CD1c-positive myeloid dendritic cell (primary cell): ENCODE measurements at regions not wholly inside any gene's neighbourhood (a gene's known extent, or its start where the extent isn't known, plus 50 kb on each side); places are given as distances from the start of the nearest gene placed in this dataset.
"Not testable (repeated sequence)": the region's sequence is repeated elsewhere in the genome, so short reads cannot be mapped to it uniquely, and the experiment has no call there.

ENCODE experiments used
- DNase-seq: peaks from one replicate; pipeline ENCODE4 v3.0.0-alpha.2; 2016; ENCODE audit errors: extremely low spot score

DNA sequence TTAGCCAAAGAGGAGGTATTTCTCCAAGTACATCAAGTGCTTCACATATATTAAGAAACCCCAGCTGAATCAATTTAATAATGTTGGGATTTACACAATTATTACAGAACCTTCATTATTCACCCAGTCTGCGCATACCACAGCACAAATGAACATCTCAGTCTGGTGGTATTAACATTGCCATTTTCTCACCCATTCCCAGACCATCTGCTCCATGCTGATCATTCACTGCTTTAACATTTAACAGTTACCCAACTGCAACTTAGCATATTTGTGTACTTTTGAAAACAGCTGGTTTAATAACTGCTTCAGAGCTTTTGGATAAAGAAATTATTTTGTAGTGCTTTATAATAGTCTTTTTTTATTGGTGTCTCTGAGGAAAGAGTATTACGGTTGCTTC, 1072.1 kb downstream of the NXPH1 start:
- no peak for DNase-seq

DNA sequence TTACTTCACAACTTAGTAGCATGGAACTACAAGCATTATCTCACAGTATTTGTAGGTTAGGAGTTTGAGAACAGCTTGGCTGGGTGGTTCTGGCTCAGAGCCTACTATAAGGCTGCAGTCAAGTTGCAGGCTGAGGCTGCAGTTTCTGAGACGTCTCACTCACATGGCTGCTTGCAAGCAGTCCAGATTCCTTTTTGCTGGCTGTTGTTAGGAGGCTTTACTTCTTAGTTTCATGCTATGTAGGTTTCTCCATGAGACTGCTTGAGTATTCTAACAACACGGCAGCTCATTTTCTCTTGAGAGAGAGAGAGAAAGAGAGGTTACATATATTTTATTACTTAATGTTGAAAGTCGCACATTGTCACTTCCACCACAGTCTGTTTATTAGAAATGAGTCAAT, 1073.9 kb downstream of the NXPH1 start:
- no peak for DNase-seq

DNA sequence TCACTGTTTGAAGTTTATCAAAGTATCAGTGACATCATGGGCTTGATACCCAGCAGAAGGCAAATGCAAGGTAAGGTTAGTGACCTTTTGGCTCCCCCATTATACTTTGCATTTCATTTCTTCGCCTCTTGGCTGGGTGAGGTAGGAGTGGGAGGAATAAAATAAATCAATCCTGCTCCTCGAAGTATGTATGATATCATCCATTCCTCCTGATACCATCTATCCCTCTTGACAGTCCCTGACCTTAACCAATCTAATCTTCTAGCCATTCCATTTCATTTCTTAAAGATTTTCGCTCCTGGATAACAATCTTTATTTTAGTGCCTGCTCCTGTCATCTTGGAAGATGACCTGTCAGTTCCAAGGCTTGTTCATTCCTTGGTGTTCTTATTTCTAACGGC, 1083.3 kb downstream of the NXPH1 start:
- DNase-seq: no peak

DNA sequence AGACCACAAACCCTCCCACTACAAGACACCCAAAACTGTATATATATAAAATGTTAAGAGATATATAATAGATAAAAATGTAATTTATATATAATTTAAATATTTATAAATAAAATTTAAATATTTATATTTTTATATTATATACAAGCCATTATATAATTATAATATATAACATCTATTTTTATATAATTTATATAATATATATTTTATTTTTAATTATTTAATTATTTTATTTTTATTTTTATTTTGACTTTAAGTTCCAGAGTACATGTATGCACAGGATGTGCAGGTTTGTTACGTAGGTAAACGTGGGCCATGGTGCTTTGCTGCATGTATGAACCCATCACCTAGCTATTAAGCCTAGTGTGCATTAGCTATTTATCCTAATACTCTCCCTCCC, 1090.2 kb downstream of the NXPH1 start:
- DNase-seq: no peak

DNA sequence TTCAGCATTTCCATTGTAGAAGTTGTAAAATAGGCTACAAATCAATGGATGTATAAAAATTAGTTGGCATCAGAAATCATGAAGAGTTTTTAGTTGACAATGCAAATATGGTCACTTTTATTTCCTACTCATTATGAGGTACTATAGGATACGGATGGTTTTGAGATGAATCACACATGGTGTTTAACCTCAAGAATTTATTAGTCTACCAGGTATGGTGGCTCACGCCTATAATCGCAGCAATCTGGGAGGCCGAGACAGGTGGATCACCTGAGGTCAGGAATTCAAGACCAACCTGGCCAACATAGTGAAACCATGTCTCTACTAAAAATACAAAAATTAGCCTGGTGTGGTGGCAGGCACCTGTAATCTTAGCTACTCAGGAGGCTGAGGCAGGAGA, 1119.0 kb downstream of the NXPH1 start:
- not testable (repeated sequence) for DNase-seq

DNA sequence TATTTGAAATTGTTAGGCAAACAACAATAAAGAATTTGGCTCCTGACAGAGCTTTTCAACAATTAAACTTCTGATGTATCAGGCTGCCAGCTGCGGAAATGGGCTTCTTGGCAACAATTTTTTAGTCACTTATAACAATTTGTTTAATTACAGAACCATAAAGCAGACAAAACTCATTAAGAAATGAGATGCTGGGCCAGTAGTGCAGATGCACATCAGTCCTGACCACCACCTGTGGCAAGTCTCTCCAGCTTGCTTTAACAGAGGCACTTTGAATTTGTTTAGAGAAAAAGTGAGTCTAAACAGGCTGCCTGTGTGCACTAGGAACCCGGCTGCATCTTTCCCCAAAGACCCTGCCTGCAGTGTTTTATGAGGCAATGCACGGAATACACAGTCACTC, 1124.4 kb downstream of the NXPH1 start:
- no peak for DNase-seq

DNA sequence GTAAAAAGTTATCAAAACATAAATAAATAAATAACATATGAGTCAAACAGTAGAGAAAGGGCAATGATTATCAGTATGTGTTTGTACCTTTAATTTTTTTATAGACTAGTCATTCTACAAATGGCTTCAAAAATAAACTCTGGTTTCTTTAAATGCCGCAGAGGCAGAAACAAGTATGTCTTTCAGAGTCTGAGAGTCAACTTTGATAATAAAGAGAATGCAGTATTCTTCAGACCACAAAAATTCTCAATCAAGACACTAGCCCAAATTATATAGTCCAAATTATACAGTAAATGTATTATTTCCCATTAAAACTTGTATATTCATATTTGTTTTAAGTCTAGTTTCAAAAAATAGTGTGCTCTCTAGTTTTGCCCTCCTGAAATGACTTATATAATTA, 1142.3 kb downstream of the NXPH1 start:
- DNase-seq: no peak

DNA sequence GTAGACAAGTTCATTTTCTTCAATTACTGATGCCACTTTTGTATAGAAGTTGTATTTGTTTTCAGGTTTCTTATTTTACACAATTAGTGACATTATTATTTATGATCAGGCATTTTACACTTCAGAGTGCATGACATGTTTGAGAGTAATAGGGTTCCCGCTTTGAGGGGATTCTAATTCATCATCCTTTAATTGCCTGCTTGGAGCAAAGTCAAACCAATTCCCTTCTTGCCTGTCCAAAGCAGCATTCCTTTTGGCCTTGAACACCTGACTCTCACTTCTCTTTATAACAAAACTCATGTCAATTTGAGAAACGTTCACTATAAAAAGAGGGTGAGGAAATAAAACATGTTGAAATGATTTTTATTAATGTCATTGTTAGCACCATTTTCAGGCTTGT, 1149.4 kb downstream of the NXPH1 start:
- no peak for DNase-seq

DNA sequence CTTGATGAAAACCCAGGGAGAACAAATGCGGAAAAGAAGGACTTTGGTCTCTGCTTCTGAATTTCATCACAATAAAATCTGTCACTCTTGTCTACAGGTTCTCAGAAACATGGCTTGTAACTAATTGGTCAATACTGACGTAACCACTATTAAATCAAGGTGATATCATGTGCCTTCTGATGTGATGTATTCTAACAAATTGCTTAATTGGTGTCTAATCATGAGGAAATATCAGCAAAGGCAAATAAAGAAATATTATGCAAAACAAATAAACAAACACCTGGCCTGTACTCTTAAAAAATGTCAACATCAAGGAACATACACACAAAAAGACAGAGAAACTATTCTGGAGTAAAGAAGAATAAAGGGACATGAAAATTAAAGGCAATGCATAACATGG, 1165.0 kb downstream of the NXPH1 start:
- no peak for DNase-seq

DNA sequence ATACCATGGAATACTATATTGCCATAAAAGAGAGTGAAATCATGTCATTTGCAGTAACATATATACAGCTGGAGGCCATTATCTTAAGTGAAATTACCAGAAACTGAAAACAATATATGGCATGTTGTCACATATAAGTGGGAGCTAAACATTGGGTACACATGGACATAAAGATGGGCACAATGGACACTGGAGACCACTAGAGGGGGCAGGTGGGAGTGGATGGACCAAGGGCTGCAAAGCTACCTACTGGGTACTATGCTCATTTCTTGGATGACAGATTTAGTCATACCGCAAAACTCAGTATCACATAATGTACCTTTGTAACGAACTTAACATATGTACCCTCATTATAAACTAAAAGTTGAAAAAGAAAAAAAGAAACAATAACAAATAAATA, 1167.6 kb downstream of the NXPH1 start:
- DNase-seq: no peak

DNA sequence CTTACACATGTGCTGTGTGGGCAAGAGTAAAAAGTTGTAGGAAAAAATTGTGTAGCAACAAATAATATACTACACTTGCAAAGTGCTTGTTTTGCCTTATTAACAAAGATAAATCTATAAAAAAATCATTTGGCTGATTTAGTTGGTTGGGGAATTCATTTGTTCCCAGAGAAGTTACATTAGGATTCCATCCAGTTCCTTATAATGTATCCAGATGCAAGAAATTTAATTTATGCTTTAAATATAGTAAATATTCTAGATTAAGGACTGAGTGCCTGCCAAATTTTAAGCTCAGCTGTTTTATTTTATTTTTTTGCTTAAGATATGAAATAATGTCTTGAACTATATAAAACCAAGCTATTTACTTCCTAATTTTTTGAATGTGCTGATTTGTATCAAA, 1169.9 kb downstream of the NXPH1 start:
- DNase-seq: no peak

DNA sequence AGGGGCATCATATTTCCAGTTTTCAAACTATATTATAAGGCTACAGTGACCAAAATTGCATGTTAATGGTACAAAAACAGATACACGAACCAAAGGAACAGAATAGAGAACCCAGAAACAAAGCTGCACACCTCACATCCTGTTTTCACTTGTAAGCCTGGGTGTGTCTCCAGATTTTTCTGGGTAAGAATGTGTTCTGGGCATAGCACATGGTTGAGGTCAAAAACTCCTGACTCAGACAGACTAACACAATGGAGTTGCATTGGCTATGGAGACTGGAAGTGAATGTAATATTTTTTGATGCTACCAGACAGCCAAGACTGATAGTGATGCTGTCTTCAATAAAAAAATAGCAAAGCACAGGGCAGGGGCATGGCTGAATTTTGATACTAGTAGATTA, 1175.2 kb downstream of the NXPH1 start:
- DNase-seq: no peak

DNA sequence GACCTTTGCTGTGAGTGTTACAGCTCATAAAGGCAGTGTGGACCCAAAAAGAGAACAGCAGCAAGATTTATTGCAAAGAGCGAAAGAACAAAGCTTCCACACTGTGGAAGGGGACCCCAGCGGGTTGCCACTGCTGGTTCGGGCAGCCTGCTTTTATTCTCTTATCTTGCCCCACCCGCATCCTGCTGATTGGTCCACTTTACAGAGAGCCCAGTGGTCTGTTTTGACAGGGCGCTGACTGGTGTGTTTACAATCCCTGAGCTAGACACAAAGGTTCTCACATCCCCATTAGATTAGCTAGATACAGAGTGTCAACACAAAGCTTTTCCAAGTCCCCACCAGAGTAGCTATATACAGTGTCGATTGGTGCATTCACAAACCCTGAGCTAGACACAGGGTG, 1187.5 kb downstream of the NXPH1 start:
- not testable (repeated sequence) for DNase-seq

DNA sequence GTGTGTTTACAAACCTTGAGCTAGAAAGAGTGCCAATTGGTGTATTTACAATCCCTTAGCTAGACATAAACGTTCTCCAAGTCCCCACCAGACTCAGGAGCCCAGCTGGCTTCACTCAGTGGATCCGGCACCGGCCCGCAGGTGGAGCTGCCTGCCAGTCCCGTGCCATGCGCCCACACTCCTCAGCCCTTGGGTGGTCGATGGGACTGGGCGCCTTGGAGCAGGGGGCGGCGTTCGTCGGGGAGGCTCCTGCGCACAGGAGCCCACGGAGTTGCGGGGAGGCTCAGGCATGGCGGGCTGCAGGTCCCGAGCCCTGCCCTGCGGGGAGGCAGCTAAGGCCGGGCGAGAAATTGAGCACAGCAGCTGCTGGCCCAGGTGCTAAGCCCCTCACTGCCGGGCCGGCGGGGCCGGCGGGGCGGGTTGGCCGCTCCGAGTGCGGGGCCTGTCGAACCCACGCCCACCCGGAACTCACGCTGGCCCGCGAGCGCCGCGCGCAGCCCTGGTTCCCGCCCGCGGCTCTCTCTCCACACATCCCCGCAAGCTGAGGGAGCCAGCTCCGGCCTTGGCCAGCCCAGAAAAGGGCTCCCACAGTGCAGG, 1188.0 kb downstream of the NXPH1 start:
- not testable (repeated sequence) for DNase-seq

DNA sequence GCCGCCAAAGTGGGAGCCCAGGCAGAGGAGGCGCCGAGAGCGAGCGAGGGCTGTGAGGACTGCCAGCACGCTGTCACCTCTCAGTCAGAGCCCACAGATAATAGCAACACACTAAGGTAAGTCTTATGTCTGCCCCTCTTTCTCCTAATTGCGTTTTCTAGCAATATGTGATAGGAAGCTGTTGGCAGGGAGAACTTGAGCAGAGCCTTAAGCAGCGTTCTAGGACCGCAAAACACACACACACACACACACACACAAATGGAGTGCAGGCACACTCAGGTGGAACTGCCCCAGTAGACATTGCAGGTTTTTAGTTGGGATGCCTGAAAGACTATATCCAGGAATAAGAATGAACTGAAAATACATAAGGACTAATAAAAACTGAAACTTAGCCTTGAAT, 1188.5 kb downstream of the NXPH1 start:
- DNase-seq: no peak

DNA sequence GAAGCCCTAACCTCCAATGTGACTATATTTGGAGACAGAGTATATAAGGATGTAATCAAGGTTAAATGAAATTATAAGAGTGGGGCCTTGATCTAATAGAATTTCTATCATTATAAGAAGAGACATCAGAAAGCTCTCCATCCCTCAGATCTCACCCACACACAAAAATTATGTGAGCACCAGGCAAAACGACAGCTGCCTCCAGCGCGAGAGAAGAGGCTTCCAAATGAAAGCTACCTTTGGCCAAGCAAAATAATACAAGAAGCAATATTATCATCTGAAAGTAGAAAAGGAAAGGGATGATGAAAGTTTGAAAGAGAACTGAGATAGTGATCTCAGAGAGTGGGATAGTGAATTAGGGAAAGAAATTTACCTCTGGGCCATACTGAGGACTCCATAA, 1192.5 kb downstream of the NXPH1 start:
- DNase-seq: no peak

DNA sequence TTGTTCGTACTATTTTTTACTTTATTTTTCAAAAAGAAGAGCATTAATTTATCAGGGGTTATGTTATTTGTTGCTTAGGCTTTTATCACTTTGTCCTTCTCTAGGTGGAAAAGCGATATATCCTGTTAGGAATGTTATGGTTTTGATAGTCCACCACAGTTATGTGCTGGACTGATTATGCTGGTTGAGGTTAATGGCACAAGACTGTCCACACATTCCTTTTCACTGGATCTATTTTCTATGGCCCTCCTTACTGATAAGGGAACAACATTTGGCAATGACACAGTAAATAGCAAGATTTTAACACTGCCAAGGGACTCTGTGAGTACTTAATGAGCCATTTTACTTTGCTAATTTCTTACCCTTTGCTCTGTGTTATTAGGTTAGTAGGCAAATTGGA, 1212.3 kb downstream of the NXPH1 start:
- no peak for DNase-seq

DNA sequence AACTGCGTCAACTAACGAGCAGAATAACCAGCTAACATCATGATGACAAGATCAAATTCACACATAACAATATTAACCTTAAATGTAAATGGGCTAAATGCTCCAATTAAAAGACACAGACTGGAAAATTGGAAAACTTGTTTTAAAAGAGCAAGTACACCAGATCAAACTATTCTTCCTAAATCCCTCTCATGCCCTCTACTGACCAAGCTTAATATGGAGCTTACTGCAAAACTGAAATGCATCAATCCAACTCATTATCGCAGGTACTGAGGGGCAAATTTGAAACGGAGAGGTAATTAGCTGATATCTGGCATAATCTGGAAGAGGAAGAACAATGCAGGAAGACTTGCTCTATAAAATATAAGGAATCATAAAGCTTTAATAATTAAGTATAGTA, 1223.8 kb downstream of the NXPH1 start:
- DNase-seq: no peak

DNA sequence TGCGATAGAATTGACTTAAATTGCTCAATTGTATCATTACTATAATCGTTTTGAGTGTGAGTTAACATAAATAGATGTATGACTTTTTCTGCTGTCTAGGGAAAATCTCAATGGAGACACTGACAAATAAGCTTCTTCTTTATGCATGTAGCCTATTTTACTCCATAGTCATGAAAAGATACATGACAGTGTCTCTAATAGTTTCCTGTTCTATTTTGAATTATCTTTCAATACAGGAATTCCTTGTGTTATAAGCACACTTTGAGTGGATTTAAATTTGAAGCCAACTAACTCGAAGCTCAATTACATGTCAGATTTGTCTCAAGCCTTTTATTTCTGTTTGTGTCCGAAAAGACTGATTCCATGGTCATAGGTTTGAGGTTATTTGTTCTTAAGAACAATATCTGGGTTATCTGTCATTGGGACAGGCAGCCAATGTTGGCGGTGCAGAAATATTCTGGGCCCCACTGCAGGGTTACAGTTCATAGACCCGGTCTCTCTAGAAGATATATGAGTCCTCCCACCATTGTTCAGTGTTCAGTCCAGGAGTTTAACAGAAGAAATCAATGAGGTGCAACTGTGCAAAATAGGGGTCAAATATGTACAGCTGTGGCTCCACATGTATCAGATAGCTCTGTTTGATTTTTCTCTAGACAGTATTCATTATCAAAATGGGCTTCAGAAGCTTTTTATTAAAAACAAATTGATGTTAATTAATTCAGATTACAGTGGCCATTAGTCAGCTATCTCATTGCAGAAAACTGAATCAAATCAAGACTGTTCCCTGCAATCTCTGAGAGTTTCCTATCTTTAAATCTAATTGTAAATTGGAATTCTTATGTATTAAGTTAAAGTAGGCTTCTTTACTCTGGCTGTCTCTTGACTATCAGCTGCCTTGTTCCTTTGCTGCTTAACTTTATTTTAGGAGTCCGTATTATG, 1238.8 kb downstream of the NXPH1 start:
- DNase-seq: no peak

DNA sequence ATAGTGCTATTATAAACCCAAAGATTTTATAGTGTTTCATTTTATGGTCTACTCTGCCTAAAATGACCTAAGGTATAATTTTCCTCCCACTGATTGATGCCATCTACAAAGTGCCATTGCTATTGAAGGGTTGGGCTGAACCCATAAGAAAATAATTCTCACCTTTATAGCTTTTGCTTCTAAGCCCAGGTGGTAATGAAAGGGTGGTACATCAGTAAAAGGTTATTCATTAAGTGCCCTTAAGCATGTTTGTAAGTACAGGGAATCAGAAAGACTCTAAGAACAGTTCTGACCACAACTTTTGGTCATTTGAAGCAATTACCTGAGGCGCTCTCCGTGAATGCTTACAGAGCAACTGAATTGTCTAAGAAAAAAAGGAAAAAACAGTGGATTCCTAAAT, 1247.3 kb downstream of the NXPH1 start:
- no peak for DNase-seq

DNA sequence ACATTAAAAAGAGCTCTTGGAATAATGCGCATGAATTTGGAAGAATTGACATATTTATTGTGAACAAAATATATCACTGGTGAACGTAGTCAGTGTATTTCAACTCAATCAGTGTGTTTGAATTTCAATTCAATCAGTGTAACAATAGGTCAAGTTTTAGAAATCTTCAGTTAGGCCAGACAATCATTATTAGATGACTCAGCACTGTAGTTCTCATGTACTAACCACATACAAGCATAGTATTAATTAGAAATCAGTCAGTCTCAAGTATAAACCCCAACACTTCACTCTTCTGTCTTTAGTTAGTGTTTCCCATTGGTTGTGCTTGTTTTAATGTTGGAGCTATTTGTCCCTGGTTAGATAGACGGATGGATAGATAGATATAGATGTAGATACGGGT, 1247.9 kb downstream of the NXPH1 start:
- no peak for DNase-seq

DNA sequence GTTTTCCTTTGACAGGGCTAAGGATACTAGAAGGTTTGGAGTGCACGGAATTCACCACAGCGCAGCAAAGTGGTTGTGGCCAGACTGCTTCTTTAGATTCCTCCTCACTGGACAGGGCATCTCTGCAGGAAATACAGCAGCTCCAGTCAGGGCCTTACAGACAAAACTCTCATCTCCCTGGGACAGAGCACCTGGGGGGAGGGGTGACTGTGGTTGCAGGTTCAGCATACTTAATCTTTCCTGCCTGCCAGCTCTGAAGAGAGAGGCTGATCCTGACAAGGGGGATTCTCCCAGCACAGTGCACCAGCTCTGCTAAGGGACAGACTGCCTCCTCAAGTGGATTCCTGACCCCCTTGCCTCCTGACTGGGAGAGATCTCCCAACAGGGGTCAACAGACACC, 1257.9 kb downstream of the NXPH1 start:
- DNase-seq: no peak

DNA sequence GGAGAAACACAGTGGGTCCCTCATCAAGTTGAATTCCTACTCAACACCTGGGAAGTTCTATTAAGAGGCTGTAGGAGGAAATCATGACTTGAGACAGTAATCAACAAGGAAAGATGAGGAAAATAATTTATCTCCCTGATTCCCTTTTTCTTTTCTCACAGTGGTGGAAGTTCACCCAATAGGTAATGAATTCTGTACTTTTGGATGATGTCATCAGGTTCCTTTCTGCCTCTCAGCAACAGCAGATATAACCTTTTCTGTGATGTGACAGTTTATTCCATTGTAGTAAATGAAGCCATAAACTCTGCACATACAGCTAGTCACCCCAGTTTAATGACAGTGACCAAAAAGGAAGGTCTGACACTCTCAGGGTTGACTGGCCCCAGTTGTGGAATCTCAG, 1265.0 kb downstream of the NXPH1 start:
- no peak for DNase-seq

DNA sequence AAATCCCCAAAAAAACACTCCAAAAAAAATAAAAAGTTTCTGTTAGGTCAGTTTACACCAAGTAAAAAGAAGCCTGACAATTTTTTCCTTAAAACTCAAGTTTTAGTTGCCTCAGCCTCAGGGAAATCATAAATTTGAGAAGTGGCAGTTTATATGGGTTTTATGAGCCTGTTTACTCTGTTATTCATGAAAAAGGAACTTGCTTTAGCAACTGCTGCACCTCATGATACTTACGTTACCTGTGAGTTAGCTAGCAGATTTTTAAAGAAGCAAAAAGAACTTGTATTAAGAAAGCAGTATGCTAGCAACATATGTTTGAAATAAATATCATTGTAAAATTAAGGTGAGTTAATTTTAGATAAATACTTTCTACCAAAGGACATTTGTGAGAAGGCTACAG, 1264.5 kb upstream of the PHF14 start:
- DNase-seq: no peak
